K562 (cell line): ENCODE measurements at regions not wholly inside any gene's neighbourhood (a gene's known extent, or its start where the extent isn't known, plus 50 kb on each side); places are given as distances from the start of the nearest gene placed in this dataset.

ENCODE experiments used
- ATAC-seq: fragments of 200-7000 bp; cut with Tn5 transposase; 3 replicates; pipeline ENCODE4 v1.9.1; 2020; ENCODE audit warnings: moderate library complexity
- BruUV-seq: library from RNA; stranded (reverse); fragments of 400-500 nt; replicated peaks from 2 replicates; lab custom pipeline; 2021; lab: Mats Ljungman, UMichigan
- CTCF ChIA-PET: fragments of 300-600 bp; formaldehyde crosslinking; extraction: SDS; loops from one replicate; lab custom pipeline; 2021; ENCODE audit warnings: low intra/inter-chr PET ratio; lab: Yijun Ruan, JAX
- POLR2A ChIA-PET: fragments of 300-600, 350-650 bp; sonication (Branson Sonifier 250); formaldehyde crosslinking; extraction: SDS; loops from one replicate; lab custom pipeline; 2021; ENCODE audit warnings: antibody characterized with exemption, inconsistent platforms; lab: Yijun Ruan, JAX
- DNase-seq, 4 experiments: peaks; one replicate each; pipeline versions ENCODE4 v3.0.0 to v3.0.0-alpha.2; 2011 to 2018; ENCODE audit warnings: low spot score in 3 of 4, mixed read lengths in 3 of 4; ENCODE audit errors: extremely low read depth in 1 of 4
- FAIRE-seq: peaks from 2 replicates; lab custom pipeline; 2011; peaks lifted over from hg19 to GRCh38; lab: Jason Lieb, UNC
- H2AFZ ChIP-seq: 2 replicates; pipeline ENCODE4 v1.6.0; 2011; ENCODE audit warnings: low read depth, low read length, control low read depth, inconsistent platforms
- H3K27ac ChIP-seq: fragments of 200-600 bp; 3 replicates; pipeline ENCODE4 v1.8.0; 2011; ENCODE audit warnings: low read depth, mild to moderate bottlenecking, control low read depth, inconsistent platforms, low read length, moderate library complexity, mixed read lengths; ENCODE audit errors: extremely low read depth
- H3K27me3 ChIP-seq, 2 experiments: fragments of 300-600 bp in 1 of 2; 2 replicates in 1 of 2; 3 replicates in 1 of 2; pipeline versions ENCODE4 v1.6.0 to v1.8.0; 2011; ENCODE audit warnings: inconsistent platforms in 2 of 2, low read length in 2 of 2, mild to moderate bottlenecking in 1 of 2, mixed read lengths in 1 of 2, moderate library complexity in 1 of 2; ENCODE audit not compliant: control insufficient read depth in 2 of 2, insufficient read depth in 2 of 2
- H3K36me3 ChIP-seq: fragments of 300-600 bp; 3 replicates; pipeline ENCODE4 v1.8.0; 2011; ENCODE audit warnings: mild to moderate bottlenecking, low read length, inconsistent platforms; ENCODE audit not compliant: control insufficient read depth, insufficient read depth
- H3K4me1 ChIP-seq, 2 experiments: fragments of 200-600 bp in 1 of 2; replicated peaks in 1 of 2; 2 replicates in 1 of 2; 3 replicates in 1 of 2; pipeline versions ENCODE4 v1.5.1 to v1.8.0; 2011; ENCODE audit warnings: inconsistent platforms in 2 of 2, low read length in 2 of 2, mild to moderate bottlenecking in 1 of 2, mixed read lengths in 1 of 2, moderate library complexity in 1 of 2; ENCODE audit not compliant: control insufficient read depth in 2 of 2, insufficient read depth in 2 of 2
- H3K4me2 ChIP-seq: 2 replicates; pipeline ENCODE4 v1.6.1; 2011; ENCODE audit warnings: low read length, control low read depth, inconsistent platforms, mixed read lengths; ENCODE audit not compliant: insufficient read depth
- H3K4me3 ChIP-seq: fragments of 200-600 bp; sonication (generic), shearing (Covaris generic); 2 replicates; pipeline ENCODE4 v1.5.1; 2016; ENCODE audit warnings: control low read depth, inconsistent platforms
- H3K79me2 ChIP-seq: fragments of 200-600 bp; 3 replicates; pipeline ENCODE4 v1.8.0; 2011; ENCODE audit warnings: low read length, inconsistent platforms; ENCODE audit not compliant: control insufficient read depth, insufficient read depth
- H3K9ac ChIP-seq, 2 experiments: 2 replicates each; pipeline versions ENCODE4 v1.6.0 to v1.6.1; 2011; ENCODE audit warnings: low read depth in 2 of 2, low read length in 2 of 2, control low read depth in 1 of 2, inconsistent platforms in 1 of 2, mild to moderate bottlenecking in 1 of 2, mixed read lengths in 1 of 2; ENCODE audit not compliant: insufficient read depth in 1 of 2
- H3K9me1 ChIP-seq: one replicate; pipeline ENCODE4 v1.6.0; 2011; ENCODE audit warnings: inconsistent platforms, mild to moderate bottlenecking, low read length, moderate library complexity; ENCODE audit not compliant: control insufficient read depth, insufficient read depth
- H3K9me3 ChIP-seq: replicated peaks from 2 replicates; pipeline ENCODE4 v1.5.1; 2011; ENCODE audit warnings: low read depth, low read length, inconsistent platforms; ENCODE audit not compliant: control insufficient read depth, insufficient read depth
- H4K20me1 ChIP-seq: replicated peaks from 2 replicates; pipeline ENCODE4 v1.6.1; 2011; ENCODE audit warnings: low read length, inconsistent platforms, mixed read lengths; ENCODE audit not compliant: control insufficient read depth, insufficient read depth
- ESRRA ChIP-seq: fragments of 450-650 bp; IDR thresholded peaks from 2 replicates; pipeline ENCODE4 v1.6.1; 2014; ENCODE audit warnings: low read depth, mild to moderate bottlenecking, moderate library complexity, borderline replicate concordance
- FOSL1 ChIP-seq: fragments of 200-800 bp; sonication (Bioruptor generic); conservative IDR thresholded peaks from 2 replicates; pipeline ENCODE4 v1.6.1; 2016; ENCODE audit warnings: missing genetic modification characterization, missing compliant biosample characterization
- MCM5 ChIP-seq: fragments of 450-650 bp; IDR thresholded peaks from 2 replicates; pipeline ENCODE4 v1.6.1; 2016; ENCODE audit warnings: low read depth
- PHF20 ChIP-seq: fragments of 450-650 bp; IDR thresholded peaks from 2 replicates; pipeline ENCODE4 v1.6.1; 2018; ENCODE audit not compliant: partially characterized antibody
- SLC30A9 ChIP-seq: fragments of 250-450 bp; sonication (Bioruptor Pico); IDR thresholded peaks from 2 replicates; pipeline ENCODE4 v1.8.0; 2022; ENCODE audit warnings: mild to moderate bottlenecking, moderate library complexity
- ZNF124 ChIP-seq: sonication (generic); formaldehyde crosslinking; IDR thresholded peaks from 2 replicates; pipeline ENCODE4 v1.8.1; 2022; ENCODE audit warnings: missing genetic modification reagents
- ZNF717 ChIP-seq: fragments of 250-450 bp; sonication (Bioruptor Pico); IDR thresholded peaks from 2 replicates; pipeline ENCODE4 v1.5.0; 2021
- WGBS: fragments of 100-300 bp; shearing (Covaris generic); methylation state at CpG from one replicate; pipeline ENCODE4 v1.1.6; 2016; ENCODE audit warnings: low coverage, mixed read lengths; ENCODE audit not compliant: insufficient coverage; ENCODE audit errors: missing lambda C conversion rate; 5-methylcytosine and 5-hydroxymethylcytosine counted together
- in situ Hi-C: fragments of 300-500 bp; cut with MboI; formaldehyde crosslinking; loops from 4 replicates; pipeline ENCODE4 v1.15.0; 2018; ENCODE audit warnings: inconsistent platforms, mixed read lengths
- intact Hi-C: fragments of 100-400 bp; cut with micrococcal nuclease; formaldehyde crosslinking; loops from 2 replicates; pipeline ENCODE4 v1.14.2; 2022
- TF ChIP-seq, protein P1 (sequence below): fragments of 450-650 bp; formaldehyde crosslinking; IDR thresholded peaks from 2 replicates; pipeline ENCODE4 v1.4.0; 2022; ENCODE audit warnings: missing genetic modification characterization

DNA sequence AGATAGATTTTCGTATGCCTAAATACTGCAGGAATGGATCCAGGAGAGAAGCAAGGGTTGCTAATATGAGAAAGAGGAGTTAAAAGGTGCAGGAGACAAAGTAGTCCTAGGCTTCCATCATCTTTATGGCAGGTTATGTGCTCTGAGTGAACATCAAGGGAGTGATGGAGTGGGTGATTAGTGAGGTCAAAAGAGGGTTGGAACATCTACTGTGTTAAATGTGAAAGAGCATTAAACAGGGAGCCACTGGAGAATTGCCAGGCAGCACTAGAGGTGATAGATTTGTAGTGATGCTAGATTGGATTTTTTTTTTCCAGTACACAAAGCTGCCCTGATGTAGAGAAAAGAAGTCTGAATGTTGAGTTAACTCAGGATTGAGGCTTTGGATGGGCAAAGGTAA is 199.3 kb downstream of the NMUR2 start:
- Histone ChIP-seq H3K9me1 (no peaks in the 10 kb centered on the region), H3K27ac (no peak overlapping the region), H3K4me1 (no peaks in the 10 kb centered on the region), H4K20me1 (no peaks in the 10 kb centered on the region), H2AFZ (no peak overlapping the region), H3K36me3 (no peaks in the 10 kb centered on the region), H3K4me2 (no peak overlapping the region), H3K9me3 (no peaks in the 10 kb centered on the region), H3K27me3 (no peaks in the 10 kb centered on the region), H3K9ac (no peak overlapping the region), H3K79me2 (no peaks in the 10 kb centered on the region), H3K4me3 (no peak overlapping the region)
- POLR2A ChIA-PET, result interaction anchor here (0.7 kb wide), 1 partner anchor 249 kb away, joined by 3 read pairs; no protein-coding TSS in a partner anchor
- 0% methylated on average over 1 of the region's 1 CpG for WGBS
- no peak for TF ChIP-seq SLC30A9 (CRISPR knock-in tag)
- TF ChIP-seq ZNF124 (CRISPR knock-in tag), result no peak
- no peak for TF ChIP-seq ZNF717 (CRISPR knock-in tag)
- TF ChIP-seq PHF20, result no peak
- TF ChIP-seq, protein P1, sequence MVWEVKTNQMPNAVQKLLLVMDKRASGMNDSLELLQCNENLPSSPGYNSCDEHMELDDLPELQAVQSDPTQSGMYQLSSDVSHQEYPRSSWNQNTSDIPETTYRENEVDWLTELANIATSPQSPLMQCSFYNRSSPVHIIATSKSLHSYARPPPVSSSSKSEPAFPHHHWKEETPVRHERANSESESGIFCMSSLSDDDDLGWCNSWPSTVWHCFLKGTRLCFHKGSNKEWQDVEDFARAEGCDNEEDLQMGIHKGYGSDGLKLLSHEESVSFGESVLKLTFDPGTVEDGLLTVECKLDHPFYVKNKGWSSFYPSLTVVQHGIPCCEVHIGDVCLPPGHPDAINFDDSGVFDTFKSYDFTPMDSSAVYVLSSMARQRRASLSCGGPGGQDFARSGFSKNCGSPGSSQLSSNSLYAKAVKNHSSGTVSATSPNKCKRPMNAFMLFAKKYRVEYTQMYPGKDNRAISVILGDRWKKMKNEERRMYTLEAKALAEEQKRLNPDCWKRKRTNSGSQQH, result no peak
- no peak for TF ChIP-seq ESRRA
- TF ChIP-seq FOSL1, result no peak
- no peak for TF ChIP-seq MCM5
- FAIRE-seq (no peak), DNase-seq (no peak), ATAC-seq (no peak)
- CTCF ChIA-PET, result no interaction called here
- BruUV-seq, result no TSS peak
- intact Hi-C loops (no loop called here), in situ Hi-C loops (no loop called here)
